Endothelial cell (in vitro differentiated cells): ENCODE measurements at regions not wholly inside any gene's neighbourhood (a gene's known extent, or its start where the extent isn't known, plus 50 kb on each side); places are given as distances from the start of the nearest gene placed in this dataset.

Experiments used
- DNase-seq: peaks from one replicate; pipeline ENCODE4 v3.0.0; 2021; ENCODE audit warnings: low spot score
- H3K27ac Mint-ChIP-seq: one replicate; pipeline ENCODE4 v1.8.0; 2021; ENCODE audit warnings: mixed read lengths, inconsistent platforms; ENCODE audit not compliant: unreplicated experiment
- H3K27me3 Mint-ChIP-seq: one replicate; pipeline ENCODE4 v1.8.0; 2021; ENCODE audit warnings: mild to moderate bottlenecking, moderate library complexity, mixed read lengths, inconsistent platforms; ENCODE audit not compliant: unreplicated experiment
- H3K36me3 Mint-ChIP-seq: one replicate; pipeline ENCODE4 v1.8.0; 2021; ENCODE audit warnings: mild to moderate bottlenecking, low read depth, mixed read lengths, inconsistent platforms; ENCODE audit not compliant: unreplicated experiment
- H3K4me1 Mint-ChIP-seq: one replicate; pipeline ENCODE4 v1.8.0; 2021; ENCODE audit warnings: mild to moderate bottlenecking, mixed read lengths, inconsistent platforms; ENCODE audit not compliant: unreplicated experiment
- H3K4me3 Mint-ChIP-seq: one replicate; pipeline ENCODE4 v1.8.0; 2021; ENCODE audit warnings: mild to moderate bottlenecking, mixed read lengths, inconsistent platforms; ENCODE audit not compliant: unreplicated experiment
- H3K9me3 Mint-ChIP-seq: one replicate; pipeline ENCODE4 v1.8.0; 2021; ENCODE audit warnings: mixed read lengths, inconsistent platforms; ENCODE audit not compliant: unreplicated experiment
- TF ChIP-seq, protein P1 (sequence below): fragments of 200-600 bp; sonication (generic); IDR thresholded peaks from one replicate; pipeline ENCODE4 v1.5.0; 2021; ENCODE audit warnings: antibody characterized with exemption; ENCODE audit not compliant: unreplicated experiment

DNA sequence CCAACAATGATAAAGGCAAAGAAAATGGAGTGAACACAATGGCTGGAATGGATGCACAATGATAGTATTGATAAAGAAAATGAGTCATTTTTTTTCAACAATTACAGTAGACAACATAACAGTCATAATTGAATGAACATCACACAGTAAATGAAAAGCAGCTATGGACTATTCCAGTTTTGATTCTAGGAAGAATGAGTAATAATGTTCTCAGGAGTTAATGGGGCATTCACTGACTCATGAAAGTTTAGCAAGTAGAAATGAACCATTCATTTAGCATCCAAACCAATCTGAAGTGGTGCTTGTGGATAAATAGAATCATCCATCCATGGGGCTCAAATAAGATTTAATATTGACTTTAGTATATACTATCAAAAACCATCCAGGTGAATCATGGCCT lies 1029.5 kb upstream of the GJE1 start:
- H3K4me3 Mint-ChIP-seq = no peak overlapping the region
- DNase-seq = no peak
- no peaks in the 10 kb centered on the region for H3K9me3 Mint-ChIP-seq
- H3K27me3 Mint-ChIP-seq = no peaks in the 10 kb centered on the region
- no peak overlapping the region for H3K27ac Mint-ChIP-seq
- H3K4me1 Mint-ChIP-seq = peaks cover 13% of the 10 kb centered on the region
- H3K36me3 Mint-ChIP-seq = no peaks in the 10 kb centered on the region
- TF ChIP-seq, protein P1, sequence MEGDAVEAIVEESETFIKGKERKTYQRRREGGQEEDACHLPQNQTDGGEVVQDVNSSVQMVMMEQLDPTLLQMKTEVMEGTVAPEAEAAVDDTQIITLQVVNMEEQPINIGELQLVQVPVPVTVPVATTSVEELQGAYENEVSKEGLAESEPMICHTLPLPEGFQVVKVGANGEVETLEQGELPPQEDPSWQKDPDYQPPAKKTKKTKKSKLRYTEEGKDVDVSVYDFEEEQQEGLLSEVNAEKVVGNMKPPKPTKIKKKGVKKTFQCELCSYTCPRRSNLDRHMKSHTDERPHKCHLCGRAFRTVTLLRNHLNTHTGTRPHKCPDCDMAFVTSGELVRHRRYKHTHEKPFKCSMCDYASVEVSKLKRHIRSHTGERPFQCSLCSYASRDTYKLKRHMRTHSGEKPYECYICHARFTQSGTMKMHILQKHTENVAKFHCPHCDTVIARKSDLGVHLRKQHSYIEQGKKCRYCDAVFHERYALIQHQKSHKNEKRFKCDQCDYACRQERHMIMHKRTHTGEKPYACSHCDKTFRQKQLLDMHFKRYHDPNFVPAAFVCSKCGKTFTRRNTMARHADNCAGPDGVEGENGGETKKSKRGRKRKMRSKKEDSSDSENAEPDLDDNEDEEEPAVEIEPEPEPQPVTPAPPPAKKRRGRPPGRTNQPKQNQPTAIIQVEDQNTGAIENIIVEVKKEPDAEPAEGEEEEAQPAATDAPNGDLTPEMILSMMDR = no peak

GRCh38 chr6:141097471-141097870 lies 1035.3 kb upstream of the GJE1 start:
- Mint-ChIP-seq H3K36me3 (no peaks in the 10 kb centered on the region), H3K4me1 (no peaks in the 10 kb centered on the region), H3K9me3 (no peaks in the 10 kb centered on the region)

GRCh38 chr6:141095308-141095707 lies 1037.4 kb upstream of the GJE1 start:
- H3K36me3 Mint-ChIP-seq = no peaks in the 10 kb centered on the region
- no peak for DNase-seq
- no peaks in the 10 kb centered on the region for H3K4me1 Mint-ChIP-seq
- H3K27ac Mint-ChIP-seq = no peak overlapping the region
- peaks cover 3% of the 10 kb centered on the region for H3K27me3 Mint-ChIP-seq
- no peak overlapping the region for H3K4me3 Mint-ChIP-seq
- TF ChIP-seq, protein P1 = no peak
- no peaks in the 10 kb centered on the region for H3K9me3 Mint-ChIP-seq

More at GRCh38 chr6:141097471-141097870, 1035.3 kb upstream of the GJE1 start:
- no peak for DNase-seq
- no peak overlapping the region for H3K4me3 Mint-ChIP-seq
- H3K27ac Mint-ChIP-seq = peak overlapping the region; percentile 59
- TF ChIP-seq, protein P1 = no peak
- H3K27me3 Mint-ChIP-seq = peaks cover 3% of the 10 kb centered on the region

DNA sequence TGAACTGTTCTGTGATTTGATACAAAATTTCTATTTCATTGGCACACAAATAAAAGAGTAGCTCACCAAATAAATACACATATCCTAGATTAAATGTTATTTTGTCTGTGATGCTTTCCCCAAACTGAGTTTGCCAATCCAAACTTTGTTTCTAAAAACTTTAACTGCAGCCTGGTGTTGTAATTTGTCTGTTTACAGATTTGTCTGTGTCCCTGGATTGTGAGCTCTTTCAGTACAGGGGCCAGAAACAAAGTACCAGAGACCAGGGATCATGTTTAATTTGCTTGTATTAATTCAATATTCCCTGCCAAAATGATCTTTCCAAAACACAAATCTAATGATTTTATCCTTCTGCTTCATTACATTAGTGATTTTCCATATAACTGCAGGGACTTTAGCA lies 1044.6 kb upstream of the GJE1 start:
- no peaks in the 10 kb centered on the region for H3K27me3 Mint-ChIP-seq

More for the DNA sequence above, 1044.6 kb upstream of the GJE1 start:
- no peaks in the 10 kb centered on the region for H3K4me1 Mint-ChIP-seq
- DNase-seq = no peak
- H3K36me3 Mint-ChIP-seq = no peaks in the 10 kb centered on the region
- no peak overlapping the region for H3K27ac Mint-ChIP-seq
- no peaks in the 10 kb centered on the region for H3K9me3 Mint-ChIP-seq
- TF ChIP-seq, protein P1 = no peak
- H3K4me3 Mint-ChIP-seq = no peak overlapping the region
